PC-3 (cell line): ENCODE measurements at regions not wholly inside any gene's neighbourhood (a gene's known extent, or its start where the extent isn't known, plus 50 kb on each side); places are given as distances from the start of the nearest gene placed in this dataset.
A peak's percentile ranks its signal among the peaks of the same experiment; 100 is the strongest.

ENCODE experiments used
- ATAC-seq: fragments of 200-7000 bp; cut with Tn5 transposase; 2 replicates; pipeline ENCODE4 v1.9.1; 2020; ENCODE audit warnings: mild to moderate bottlenecking, moderate library complexity
- BruUV-seq: library from RNA; stranded (reverse); fragments of 400-500 nt; replicated peaks from 2 replicates; lab custom pipeline; 2021; lab: Mats Ljungman, UMichigan
- CTCF ChIA-PET: fragments of 300-600 bp; sonication (Branson Sonifier 250); formaldehyde crosslinking; loops from one replicate; lab custom pipeline; 2022; ENCODE audit warnings: antibody characterized with exemption; lab: Charles Lee
- POLR2A ChIA-PET: fragments of 300-600 bp; sonication (Branson Sonifier 250); formaldehyde crosslinking; loops from one replicate; lab custom pipeline; 2022; ENCODE audit warnings: antibody characterized with exemption; ENCODE audit not compliant: unreplicated experiment; lab: Charles Lee
- DNase-seq: peaks from one replicate; pipeline ENCODE4 v3.0.0-alpha.2; 2015
- H2AFZ ChIP-seq: fragments of 300-600 bp; sonication (generic); 2 replicates; pipeline ENCODE4 v1.6.0; 2016; ENCODE audit warnings: antibody characterized with exemption, low read length
- H3F3A ChIP-seq: fragments of 300-600 bp; sonication (generic); one replicate; pipeline ENCODE4 v1.6.0; 2017; ENCODE audit warnings: antibody characterized with exemption, low read length, control low read depth, mild to moderate bottlenecking; ENCODE audit not compliant: unreplicated experiment
- H3K27ac ChIP-seq: fragments of 300-600 bp; sonication (generic); 2 replicates; pipeline ENCODE4 v1.5.1; 2016; ENCODE audit warnings: mild to moderate bottlenecking, low read length
- H3K27me3 ChIP-seq: fragments of 300-600 bp; sonication (generic); 2 replicates; pipeline ENCODE4 v1.6.1; 2016; ENCODE audit warnings: low read length, mixed read lengths
- H3K36me3 ChIP-seq: fragments of 300-600 bp; sonication (generic); 2 replicates; pipeline ENCODE4 v1.6.1; 2016; ENCODE audit warnings: low read depth, mixed run types, low read length, mixed read lengths
- H3K4me1 ChIP-seq: fragments of 300-600 bp; sonication (generic); 2 replicates; pipeline ENCODE4 v1.5.1; 2016; ENCODE audit warnings: low read length; ENCODE audit not compliant: insufficient read depth
- H3K4me2 ChIP-seq: fragments of 300-600 bp; sonication (generic); 2 replicates; pipeline ENCODE4 v1.6.0; 2016; ENCODE audit warnings: low read length
- H3K4me3 ChIP-seq: fragments of 300-600 bp; sonication (generic); 2 replicates; pipeline ENCODE4 v1.5.1; 2016; ENCODE audit warnings: mild to moderate bottlenecking, low read length, mixed read lengths
- H3K79me2 ChIP-seq: fragments of 300-600 bp; sonication (generic); 2 replicates; pipeline ENCODE4 v1.6.1; 2017; ENCODE audit warnings: low read length, mixed read lengths
- H3K9ac ChIP-seq: fragments of 300-600 bp; sonication (generic); 2 replicates; pipeline ENCODE4 v1.6.0; 2016; ENCODE audit warnings: mild to moderate bottlenecking, low read length
- H3K9me2 ChIP-seq: fragments of 300-600 bp; sonication (generic); replicated peaks from 2 replicates; pipeline ENCODE4 v1.6.1; 2016; ENCODE audit warnings: mixed run types, low read length, mixed read lengths
- H3K9me3 ChIP-seq: fragments of 300-600 bp; sonication (generic); 2 replicates; pipeline ENCODE4 v1.6.1; 2016; ENCODE audit warnings: low read length, mixed read lengths
- H4K20me1 ChIP-seq: fragments of 300-600 bp; sonication (generic); 2 replicates; pipeline ENCODE4 v1.6.1; 2016; ENCODE audit warnings: low read length, mixed read lengths
- EZH2 ChIP-seq: fragments of 300-600 bp; sonication (generic); IDR thresholded peaks from one replicate; pipeline ENCODE4 v1.6.1; 2017; ENCODE audit warnings: antibody characterized with exemption, mild to moderate bottlenecking, low read length; ENCODE audit not compliant: unreplicated experiment
- EZH2phosphoT487 ChIP-seq: fragments of 300-600 bp; sonication (generic); IDR thresholded peaks from 2 replicates; pipeline ENCODE4 v1.6.1; 2018; ENCODE audit warnings: mild to moderate bottlenecking, antibody characterized with exemption, low read length, borderline replicate concordance
- intact Hi-C: fragments of 100-400 bp; cut with micrococcal nuclease; formaldehyde crosslinking; loops from 2 replicates; pipeline ENCODE4 v1.9.0; 2023
- TF ChIP-seq, protein P1 (sequence below): fragments of 300-600 bp; sonication (generic); conservative IDR thresholded peaks from 2 replicates; pipeline ENCODE4 v1.5.1; 2017; ENCODE audit warnings: antibody characterized with exemption, low read depth, mild to moderate bottlenecking, low read length

DNA sequence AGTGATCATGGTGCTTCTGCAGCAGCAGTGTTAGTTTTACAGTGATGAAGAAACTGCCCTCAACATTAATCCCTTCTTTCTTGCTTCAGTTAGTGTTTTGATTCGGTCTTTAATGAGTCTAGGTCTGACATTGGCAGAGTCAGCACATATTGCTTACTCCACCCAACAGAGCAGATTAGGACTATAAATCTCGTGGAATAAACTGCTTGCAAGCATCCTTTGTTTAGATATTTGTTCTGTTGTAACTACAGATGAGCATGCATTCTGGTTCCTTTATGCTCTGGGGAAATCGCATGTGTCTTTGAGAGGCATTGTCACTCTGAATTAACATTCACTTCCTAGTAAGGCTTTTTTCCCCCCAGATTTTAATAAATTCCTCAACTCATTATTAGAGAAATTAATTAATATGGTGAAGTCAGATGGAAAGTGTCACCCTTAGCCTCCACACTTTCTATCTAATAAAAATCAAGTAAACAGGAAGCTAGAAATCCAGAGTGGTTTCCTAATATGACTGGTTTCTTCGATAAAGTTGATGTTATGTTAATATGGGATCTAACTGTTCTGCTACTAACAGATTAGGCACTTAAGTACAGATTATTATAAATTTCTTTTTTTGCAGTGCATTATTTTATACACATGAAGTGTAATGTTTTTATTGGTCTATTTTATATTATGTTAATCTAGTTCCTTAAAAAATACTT lies 86.2 kb upstream of the SSTR1 start:
- H3K9me3 ChIP-seq, result no peaks in the 10 kb centered on the region
- intact Hi-C loops, result no loop called here
- H2AFZ ChIP-seq, result no peak overlapping the region
- H4K20me1 ChIP-seq, result no peaks in the 10 kb centered on the region
- H3K9ac ChIP-seq, result no peak overlapping the region
- H3F3A ChIP-seq, result no peaks in the 10 kb centered on the region
- TF ChIP-seq EZH2phosphoT487, result no peak
- no peak for TF ChIP-seq EZH2
- TF ChIP-seq, protein P1, sequence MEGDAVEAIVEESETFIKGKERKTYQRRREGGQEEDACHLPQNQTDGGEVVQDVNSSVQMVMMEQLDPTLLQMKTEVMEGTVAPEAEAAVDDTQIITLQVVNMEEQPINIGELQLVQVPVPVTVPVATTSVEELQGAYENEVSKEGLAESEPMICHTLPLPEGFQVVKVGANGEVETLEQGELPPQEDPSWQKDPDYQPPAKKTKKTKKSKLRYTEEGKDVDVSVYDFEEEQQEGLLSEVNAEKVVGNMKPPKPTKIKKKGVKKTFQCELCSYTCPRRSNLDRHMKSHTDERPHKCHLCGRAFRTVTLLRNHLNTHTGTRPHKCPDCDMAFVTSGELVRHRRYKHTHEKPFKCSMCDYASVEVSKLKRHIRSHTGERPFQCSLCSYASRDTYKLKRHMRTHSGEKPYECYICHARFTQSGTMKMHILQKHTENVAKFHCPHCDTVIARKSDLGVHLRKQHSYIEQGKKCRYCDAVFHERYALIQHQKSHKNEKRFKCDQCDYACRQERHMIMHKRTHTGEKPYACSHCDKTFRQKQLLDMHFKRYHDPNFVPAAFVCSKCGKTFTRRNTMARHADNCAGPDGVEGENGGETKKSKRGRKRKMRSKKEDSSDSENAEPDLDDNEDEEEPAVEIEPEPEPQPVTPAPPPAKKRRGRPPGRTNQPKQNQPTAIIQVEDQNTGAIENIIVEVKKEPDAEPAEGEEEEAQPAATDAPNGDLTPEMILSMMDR, result no peak
- no TSS peak for BruUV-seq
- ChIA-PET POLR2A (no interaction called here), CTCF (no interaction called here)
- H3K27ac ChIP-seq, result no peak overlapping the region
- no peak for DNase-seq
- H3K36me3 ChIP-seq, result no peaks in the 10 kb centered on the region
- no peaks in the 10 kb centered on the region for H3K9me2 ChIP-seq
- H3K27me3 ChIP-seq, result no peaks in the 10 kb centered on the region
- no peak overlapping the region for H3K4me3 ChIP-seq
- H3K4me1 ChIP-seq, result peaks cover 14% of the 10 kb centered on the region
- no peaks in the 10 kb centered on the region for H3K79me2 ChIP-seq
- H3K4me2 ChIP-seq, result peak overlapping the region; percentile 32
- ATAC-seq, result no peak

DNA sequence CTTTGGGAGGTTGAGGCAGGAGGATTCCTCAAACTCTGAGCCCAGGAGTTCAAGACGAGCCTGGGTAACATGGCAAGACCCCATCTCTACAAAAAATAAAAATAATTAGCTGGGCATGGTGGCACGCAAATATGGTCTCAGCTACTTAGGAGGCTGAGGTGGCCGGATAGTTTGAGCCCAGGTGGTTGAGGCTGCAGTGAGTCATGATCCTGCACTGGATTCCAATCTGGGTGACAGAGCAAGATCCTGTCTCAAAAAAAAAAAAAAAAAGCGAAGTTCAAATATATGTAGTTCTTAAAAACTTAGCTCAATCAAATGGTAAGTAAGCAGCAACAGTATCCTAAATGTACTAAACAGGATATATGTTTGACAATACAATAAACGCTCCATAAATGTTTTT lies 85.5 kb upstream of the SSTR1 start:
- Histone ChIP-seq H3K9me2 (no peaks in the 10 kb centered on the region), H3K9ac (no peak overlapping the region), H4K20me1 (no peaks in the 10 kb centered on the region), H3K4me1 (peaks cover 14% of the 10 kb centered on the region), H3K4me3 (no peak overlapping the region), H3K79me2 (no peaks in the 10 kb centered on the region), H3K4me2 (peak overlapping the region; percentile 32), H3K27ac (no peak overlapping the region), H3K36me3 (no peaks in the 10 kb centered on the region), H2AFZ (peak overlapping the region; percentile 40; the same call in 1 of the 2 replicates), H3K27me3 (no peaks in the 10 kb centered on the region), H3F3A (no peaks in the 10 kb centered on the region), H3K9me3 (no peaks in the 10 kb centered on the region)
- BruUV-seq, result no TSS peak
- DNase-seq (peak; percentile 42), ATAC-seq (no peak)
- ChIA-PET POLR2A (no interaction called here), CTCF (no interaction called here)
- TF ChIP-seq EZH2phosphoT487 (no peak), EZH2 (no peak)
- TF ChIP-seq, protein P1, result no peak
- intact Hi-C loops, result no loop called here

DNA sequence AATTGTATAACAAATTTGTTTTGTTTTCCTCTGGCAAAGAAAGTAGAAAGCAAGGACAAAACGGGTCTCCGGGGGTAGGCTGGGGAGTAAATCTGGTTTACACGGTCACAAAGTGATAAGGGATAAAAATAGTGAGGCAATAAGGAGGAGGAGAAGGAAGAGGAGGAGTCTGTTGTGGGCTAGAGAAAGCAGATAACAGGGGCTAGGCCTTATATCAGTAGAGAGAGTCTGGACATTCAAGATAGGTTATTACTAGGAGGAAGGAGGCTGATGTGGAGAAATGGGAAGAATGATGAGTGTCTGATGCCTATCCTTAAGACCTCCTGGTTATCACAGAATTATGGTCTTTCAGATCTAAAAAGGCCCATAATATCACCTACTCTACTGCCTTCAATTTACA lies 83.2 kb upstream of the SSTR1 start:
- DNase-seq, result no peak
- H3K36me3 ChIP-seq, result no peaks in the 10 kb centered on the region
- no peak overlapping the region for H3K27ac ChIP-seq
- CTCF ChIA-PET, result no interaction called here
- H3K4me2 ChIP-seq, result no peak overlapping the region
- no peaks in the 10 kb centered on the region for H3K9me2 ChIP-seq
- no peaks in the 10 kb centered on the region for H4K20me1 ChIP-seq
- TF ChIP-seq, protein P1, result no peak
- TF ChIP-seq EZH2, result no peak
- no peak for TF ChIP-seq EZH2phosphoT487
- intact Hi-C loops, result no loop called here
- H2AFZ ChIP-seq, result no peak overlapping the region
- no peaks in the 10 kb centered on the region for H3K27me3 ChIP-seq
- POLR2A ChIA-PET, result no interaction called here
- no peak overlapping the region for H3K4me3 ChIP-seq
- H3K79me2 ChIP-seq, result no peaks in the 10 kb centered on the region
- H3K4me1 ChIP-seq, result peaks cover 14% of the 10 kb centered on the region
- ATAC-seq, result no peak
- no peaks in the 10 kb centered on the region for H3F3A ChIP-seq
- H3K9ac ChIP-seq, result no peak overlapping the region
- no TSS peak for BruUV-seq
- no peaks in the 10 kb centered on the region for H3K9me3 ChIP-seq
